Hematopoietic multipotent progenitor cell treated with erythropoietin and hydrocortisone succinate and interleukin-3 and kit ligand, for 8 days (in vitro differentiated cells): ENCODE measurements at regions not wholly inside any gene's neighbourhood (a gene's known extent, or its start where the extent isn't known, plus 50 kb on each side); places are given as distances from the start of the nearest gene placed in this dataset.

Experiments used
- DNase-seq: peaks from one replicate; pipeline ENCODE4 v3.0.0-alpha.2; 2015

GRCh38 chr12:34348064-34348463, 325.8 kb downstream of the ALG10 start:
- DNase-seq = no peak

- DNase-seq = no peak
Measured at GRCh38 chr12:34348836-34349672, 326.8 kb downstream of the ALG10 start.

GRCh38 chr12:34349673-34349961, 327.3 kb downstream of the ALG10 start:
- DNase-seq = no peak

- no peak for DNase-seq
Measured at GRCh38 chr12:34350092-34351041, 328.1 kb downstream of the ALG10 start.

- DNase-seq = no peak
Measured at GRCh38 chr12:34352098-34352497, 329.8 kb downstream of the ALG10 start.

- DNase-seq = no peak
Measured at GRCh38 chr12:34354239-34355200, 332.2 kb downstream of the ALG10 start.

- no peak for DNase-seq
Measured at GRCh38 chr12:34356233-34356987, 334.1 kb downstream of the ALG10 start.

GRCh38 chr12:34357791-34358190, 335.5 kb downstream of the ALG10 start:
- DNase-seq = no peak

GRCh38 chr12:34358198-34358597, 335.9 kb downstream of the ALG10 start:
- no peak for DNase-seq

- no peak for DNase-seq
Measured at GRCh38 chr12:34361721-34362316, 339.5 kb downstream of the ALG10 start.

GRCh38 chr12:34363050-34363673, 340.9 kb downstream of the ALG10 start:
- no peak for DNase-seq

- DNase-seq = no peak
Measured at GRCh38 chr12:34368079-34368478, 345.8 kb downstream of the ALG10 start.

GRCh38 chr12:34371050-34371449, 348.8 kb downstream of the ALG10 start:
- no peak for DNase-seq

- no peak for DNase-seq
Measured at GRCh38 chr12:34372003-34372402, 349.7 kb downstream of the ALG10 start.

GRCh38 chr12:34373926-34374325, 351.6 kb downstream of the ALG10 start:
- no peak for DNase-seq

- DNase-seq = no peak
Measured at GRCh38 chr12:34376133-34376799, 354.0 kb downstream of the ALG10 start.

GRCh38 chr12:34377243-34378035, 355.1 kb downstream of the ALG10 start:
- DNase-seq = no peak

- no peak for DNase-seq
Measured at GRCh38 chr12:34379142-34379541, 356.8 kb downstream of the ALG10 start.

GRCh38 chr12:34384693-34385092, 362.4 kb downstream of the ALG10 start:
- DNase-seq = no peak

GRCh38 chr12:34386016-34386415, 363.7 kb downstream of the ALG10 start:
- DNase-seq = no peak
